SK-N-SH (cell line): ENCODE measurements at regions not wholly inside any gene's neighbourhood (a gene's known extent, or its start where the extent isn't known, plus 50 kb on each side); places are given as distances from the start of the nearest gene placed in this dataset.

Experiments
- CTCF ChIA-PET: fragments of 300-600, 350-600 bp; formaldehyde crosslinking; extraction: SDS; loops from one replicate; lab custom pipeline; 2021; lab: Yijun Ruan, JAX
- POLR2A ChIA-PET: fragments of 350-600 bp; sonication (Branson Sonifier 250); formaldehyde crosslinking; extraction: SDS; loops from one replicate; lab custom pipeline; 2020; ENCODE audit warnings: antibody characterized with exemption, inconsistent platforms; lab: Yijun Ruan, JAX
- DNase-seq: peaks from one replicate; pipeline ENCODE4 v3.0.0; 2012
- H2AFZ ChIP-seq: fragments of 200-600 bp; sonication (generic); 2 replicates; pipeline ENCODE4 v1.8.1; 2016; ENCODE audit warnings: antibody characterized with exemption, mild to moderate bottlenecking, low read depth
- H3F3A ChIP-seq: fragments of 200-600 bp; sonication (generic); replicated peaks from 2 replicates; pipeline ENCODE3; 2016; ENCODE audit warnings: antibody characterized with exemption, mild to moderate bottlenecking; ENCODE audit not compliant: insufficient read depth
- H3K27ac ChIP-seq, 2 experiments: fragments of 200-500 bp in 1 of 2; fragments of 200-600 bp in 1 of 2; sonication (Bioruptor generic) in 1 of 2; sonication (generic), shearing (Covaris generic) in 1 of 2; 2 replicates each; pipeline versions ENCODE4 v1.5.1 to v1.6.1; 2014 to 2016; ENCODE audit warnings: low read depth in 2 of 2, inconsistent platforms in 1 of 2, low read length in 1 of 2, mild to moderate bottlenecking in 1 of 2, mixed read lengths in 1 of 2
- H3K27me3 ChIP-seq: fragments of 200-600 bp; sonication (generic), shearing (Covaris generic); 2 replicates; pipeline ENCODE4 v1.6.1; 2016; ENCODE audit warnings: mixed run types; ENCODE audit not compliant: insufficient read depth
- H3K36me3 ChIP-seq, 2 experiments: fragments of 200-500 bp in 1 of 2; fragments of 200-600 bp in 1 of 2; sonication (Bioruptor generic) in 1 of 2; sonication (generic) in 1 of 2; replicated peaks in 1 of 2; 2 replicates each; pipeline versions ENCODE3 to v1.5.1; 2014 to 2016; ENCODE audit warnings: low read length in 1 of 2, mild to moderate bottlenecking in 1 of 2; ENCODE audit not compliant: insufficient read depth in 2 of 2, control insufficient read depth in 1 of 2
- H3K4me1 ChIP-seq, 2 experiments: fragments of 200-500 bp in 1 of 2; fragments of 200-600 bp in 1 of 2; sonication (Bioruptor generic) in 1 of 2; sonication (generic), shearing (Covaris generic) in 1 of 2; 2 replicates each; pipeline versions ENCODE4 v1.5.1 to v1.6.1; 2014 to 2016; ENCODE audit warnings: low read depth in 1 of 2, low read length in 1 of 2, mixed run types in 1 of 2; ENCODE audit not compliant: insufficient read depth in 2 of 2, control insufficient read depth in 1 of 2
- H3K4me2 ChIP-seq: fragments of 200-600 bp; sonication (generic), shearing (Covaris generic); 2 replicates; pipeline ENCODE4 v1.6.1; 2017; ENCODE audit warnings: mixed run types
- H3K4me3 ChIP-seq, 2 experiments: fragments of 200-500 bp in 1 of 2; fragments of 200-600 bp in 1 of 2; sonication (Bioruptor generic) in 1 of 2; sonication (generic), shearing (Covaris generic) in 1 of 2; 2 replicates each; pipeline versions ENCODE4 v1.5.1 to v1.8.1; 2014 to 2016; ENCODE audit warnings: low read depth in 2 of 2, inconsistent platforms in 1 of 2, low read length in 1 of 2, mild to moderate bottlenecking in 1 of 2, mixed read lengths in 1 of 2, moderate library complexity in 1 of 2
- H3K79me2 ChIP-seq: fragments of 200-600 bp; sonication (generic); 2 replicates; pipeline ENCODE4 v1.8.1; 2017; ENCODE audit warnings: mild to moderate bottlenecking; ENCODE audit not compliant: insufficient read depth
- H3K9ac ChIP-seq: fragments of 200-600 bp; sonication (generic); 2 replicates; pipeline ENCODE4 v1.6.1; 2017; ENCODE audit warnings: mixed run types
- H3K9me2 ChIP-seq: fragments of 200-600 bp; sonication (generic); 2 replicates; pipeline ENCODE4 v1.6.1; 2017; ENCODE audit warnings: mixed run types
- H3K9me3 ChIP-seq: fragments of 200-600 bp; sonication (generic); 2 replicates; pipeline ENCODE4 v1.6.1; 2017; ENCODE audit warnings: mixed run types, mild to moderate bottlenecking, moderate library complexity
- H4K20me1 ChIP-seq: fragments of 200-600 bp; sonication (generic); 2 replicates; pipeline ENCODE4 v1.6.1; 2017; ENCODE audit warnings: mild to moderate bottlenecking, mixed run types; ENCODE audit not compliant: insufficient read depth
- ELF1 ChIP-seq: IDR thresholded peaks from 2 replicates; pipeline ENCODE4 v1.4.0; 2012
- EP300 ChIP-seq, 2 experiments: IDR thresholded peaks; 2 replicates each; pipeline versions ENCODE4 v1.4.0 to v1.6.1; 2012; ENCODE audit warnings: borderline replicate concordance in 1 of 2, low read depth in 1 of 2, low read length in 1 of 2
- FOXJ3 ChIP-seq: sonication (generic); formaldehyde crosslinking; IDR thresholded peaks from 2 replicates; pipeline ENCODE4 v1.5.1; 2020; ENCODE audit warnings: mild to moderate bottlenecking, missing genetic modification reagents
- JUND ChIP-seq: IDR thresholded peaks from 2 replicates; pipeline ENCODE4 v1.4.0; 2012
- MEF2A ChIP-seq: IDR thresholded peaks from 2 replicates; pipeline ENCODE4 v1.4.0; 2012; ENCODE audit warnings: low read depth, borderline replicate concordance
- POLR2AphosphoS5 ChIP-seq: IDR thresholded peaks from 2 replicates; pipeline ENCODE4 v1.6.1; 2012; ENCODE audit warnings: low read depth, low read length
- RAD21 ChIP-seq: IDR thresholded peaks from 2 replicates; pipeline ENCODE4 v1.6.1; 2012; ENCODE audit warnings: mild to moderate bottlenecking, low read length
- REST ChIP-seq: IDR thresholded peaks from 2 replicates; pipeline ENCODE4 v1.6.1; 2012; ENCODE audit warnings: mild to moderate bottlenecking, low read depth, low read length, moderate library complexity
- SIN3A ChIP-seq: IDR thresholded peaks from 2 replicates; pipeline ENCODE4 v1.6.1; 2012; ENCODE audit warnings: low read depth, mild to moderate bottlenecking, low read length, moderate library complexity, borderline replicate concordance
- TAF1 ChIP-seq: IDR thresholded peaks from 2 replicates; pipeline ENCODE4 v1.6.1; 2012; ENCODE audit warnings: low read depth, mild to moderate bottlenecking, low read length, moderate library complexity, borderline replicate concordance
- USF1 ChIP-seq: IDR thresholded peaks from 2 replicates; pipeline ENCODE4 v1.4.0; 2012; ENCODE audit warnings: low read depth, borderline replicate concordance
- USF2 ChIP-seq: fragments of 150-350 bp; IDR thresholded peaks from 2 replicates; pipeline ENCODE4 v1.6.1; 2017; ENCODE audit warnings: antibody characterized with exemption, low read length, low read depth, borderline replicate concordance
- WGBS: methylation state at CpG from one replicate; pipeline ENCODE4 v1.1.6; 2017; ENCODE audit warnings: low lambda C conversion rate; 5-methylcytosine and 5-hydroxymethylcytosine counted together
- TF ChIP-seq, protein P1 (sequence below): fragments of 200-600 bp; sonication (generic); IDR thresholded peaks from 2 replicates; pipeline ENCODE4 v1.6.1; 2017; ENCODE audit warnings: antibody characterized with exemption, mild to moderate bottlenecking, moderate library complexity

GRCh38 chr18:46291149-46291548, 187.0 kb downstream of the HAUS1 start (continued):
- TF ChIP-seq, protein P1, sequence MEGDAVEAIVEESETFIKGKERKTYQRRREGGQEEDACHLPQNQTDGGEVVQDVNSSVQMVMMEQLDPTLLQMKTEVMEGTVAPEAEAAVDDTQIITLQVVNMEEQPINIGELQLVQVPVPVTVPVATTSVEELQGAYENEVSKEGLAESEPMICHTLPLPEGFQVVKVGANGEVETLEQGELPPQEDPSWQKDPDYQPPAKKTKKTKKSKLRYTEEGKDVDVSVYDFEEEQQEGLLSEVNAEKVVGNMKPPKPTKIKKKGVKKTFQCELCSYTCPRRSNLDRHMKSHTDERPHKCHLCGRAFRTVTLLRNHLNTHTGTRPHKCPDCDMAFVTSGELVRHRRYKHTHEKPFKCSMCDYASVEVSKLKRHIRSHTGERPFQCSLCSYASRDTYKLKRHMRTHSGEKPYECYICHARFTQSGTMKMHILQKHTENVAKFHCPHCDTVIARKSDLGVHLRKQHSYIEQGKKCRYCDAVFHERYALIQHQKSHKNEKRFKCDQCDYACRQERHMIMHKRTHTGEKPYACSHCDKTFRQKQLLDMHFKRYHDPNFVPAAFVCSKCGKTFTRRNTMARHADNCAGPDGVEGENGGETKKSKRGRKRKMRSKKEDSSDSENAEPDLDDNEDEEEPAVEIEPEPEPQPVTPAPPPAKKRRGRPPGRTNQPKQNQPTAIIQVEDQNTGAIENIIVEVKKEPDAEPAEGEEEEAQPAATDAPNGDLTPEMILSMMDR: no peak
- TF ChIP-seq ELF1 (no peak), TAF1 (no peak), EP300 (IDR thresholded peaks at IDR 0.05; ENCODE audit: borderline replicate concordance in 1 of 2, low read depth in 1 of 2, low read length in 1 of 2) (no peak)

- no peaks in the 10 kb centered on the region for H3K9me3 ChIP-seq
- H4K20me1 ChIP-seq: no peaks in the 10 kb centered on the region
- peaks cover 0 to 2% of the 10 kb centered on the region in 2 experiments; a peak in 1 of 4 replicates for H3K4me1 ChIP-seq
- H3K4me2 ChIP-seq: no peak overlapping the region
- ChIA-PET POLR2A (no interaction called here), CTCF (interaction anchor here (0.9 to 1.3 kb wide), 2 partner anchors 13 to 365 kb away, joined by 3 to 4 read pairs; no protein-coding TSS in a partner anchor)
- no peaks in the 10 kb centered on the region for H3K9me2 ChIP-seq
- H3K9ac ChIP-seq: no peak overlapping the region
- H3K27ac ChIP-seq: no peak overlapping the region
- H2AFZ ChIP-seq: no peak overlapping the region
- 40% methylated on average over 1 of the region's 5 CpGs for WGBS
- H3K4me3 ChIP-seq: no peak overlapping the region
- H3F3A ChIP-seq: no peaks in the 10 kb centered on the region
- no peaks in the 10 kb centered on the region for H3K79me2 ChIP-seq
- H3K36me3 ChIP-seq: no peaks in the 10 kb centered on the region
- TF ChIP-seq ELF1 (no peak), MEF2A (no peak), POLR2AphosphoS5 (no peak), JUND (no peak), USF2 (no peak), USF1 (no peak), SIN3A (no peak), REST (no peak), FOXJ3 (CRISPR knock-in tag) (no peak), RAD21 (no peak)
- TF ChIP-seq, protein P1: no peak
- DNase-seq: no peak
- no peaks in the 10 kb centered on the region for H3K27me3 ChIP-seq
Observed at GRCh38 chr18:46293742-46294181, 189.6 kb downstream of the HAUS1 start.
